Heart right ventricle (tissue), 16 donors: ENCODE measurements at regions not wholly inside any gene's neighbourhood (a gene's known extent, or its start where the extent isn't known, plus 50 kb on each side); places are given as distances from the start of the nearest gene placed in this dataset.

ENCODE experiments used
- ATAC-seq, 8 donors: fragments of 200-7000 bp; cut with Tn5 transposase; one replicate each; pipeline ENCODE4 v1.9.1; 2020; ENCODE audit warnings: mild to moderate bottlenecking in 8 of 8, moderate library complexity in 8 of 8, moderate number of reproducible peaks in 1 of 8
- DNase-seq, 2 donors: peaks; one replicate each; pipeline ENCODE4 v3.0.0-alpha.2; 2020
- H3K27ac ChIP-seq, 10 donors: fragments of 200-600 bp; sonication (generic) in 2 of 10; one replicate each; pipeline versions ENCODE4 v1.5.0 to v1.8.0; 2020 to 2022; ENCODE audit warnings: mild to moderate bottlenecking in 3 of 10
- H3K27me3 ChIP-seq, 7 donors: fragments of 200-600 bp; one replicate each; pipeline ENCODE4 v1.8.0; 2021 to 2022; ENCODE audit warnings: mild to moderate bottlenecking in 2 of 7
- H3K36me3 ChIP-seq, 9 donors: fragments of 200-600 bp; sonication (generic) in 1 of 9; one replicate each; pipeline versions ENCODE4 v1.5.0 to v1.8.0; 2020 to 2022; ENCODE audit warnings: mild to moderate bottlenecking in 2 of 9
- H3K4me1 ChIP-seq, 9 donors: fragments of 200-600 bp; sonication (generic) in 1 of 9; one replicate each; pipeline versions ENCODE4 v1.5.0 to v1.8.0; 2020 to 2022; ENCODE audit warnings: mild to moderate bottlenecking in 4 of 9
- H3K4me3 ChIP-seq, 10 donors: fragments of 200-600 bp; sonication (generic) in 2 of 10; one replicate each; pipeline versions ENCODE4 v1.5.0 to v1.8.0; 2020 to 2022; ENCODE audit warnings: mild to moderate bottlenecking in 7 of 10, moderate library complexity in 2 of 10
- H3K9me3 ChIP-seq, 11 donors: fragments of 200-600 bp in 10 of 11; sonication (generic) in 2 of 11; one replicate each; pipeline versions ENCODE4 v1.5.0 to v1.8.0; 2013 to 2022; ENCODE audit warnings: mild to moderate bottlenecking in 2 of 11, control low read depth in 1 of 11, moderate library complexity in 1 of 11
- CTCF ChIP-seq, 9 donors: fragments of 200-600 bp; sonication (generic) in 2 of 9; IDR thresholded peaks; one replicate each; pipeline versions ENCODE4 v1.5.0 to v1.8.0; 2021 to 2022; ENCODE audit warnings: antibody characterized with exemption in 9 of 9, mild to moderate bottlenecking in 5 of 9, moderate library complexity in 1 of 9
- WGBS, 2 donors: extraction: QIAGEN DNeasy Blood & Tissue Kit; methylation state at CpG; one replicate each; pipeline ENCODE4 v1.1.7; 2013; ENCODE audit warnings: inconsistent platforms in 1 of 2; 5-methylcytosine and 5-hydroxymethylcytosine counted together
- intact Hi-C, 10 donors: fragments of 100-400 bp; cut with DNase I; formaldehyde crosslinking; loops; one replicate each; pipeline versions ENCODE4 v1.11.1 to v1.14.2; 2022
- donor health status: Arrhythmogenic right ventricular cardiomyopathy.
- donor health status: ischemic (EF 13 %, LVEDD 7.1; RV severe dilation, severe dysfunction).
- donor health status: healthy with polysubstance abuse.
- donor health status: DM: no; HTN: yes; CAD: no.
- donor health status: DM: no; HTN: no; CAD: no.
- donor health status: ischemic (EF 25% LVEDD 6.9; RV normal size, moderate dysfunction).
- donor health status: ischemic (EF 25% LVEDD 5.7; RV mildly dilated, moderate dysfunction).
- donor health status: healthy.
- donor health status: DM: yes; HTN: yes; CAD: no.
- donor health status: Ischemic cardiomyopathy.
- donor health status: ischemic (EF 35%, LVEDD 5.7; RV mildly dilated, moderate dysfunction).
- donor health status: nonischemic (EF 11% LVEDD 7.7; RV severe dilation, severe dysfunction).
- donor health status: DM: yes; HTN: yes; CAD: no.
- donor health status: PGD.
- donor health status: ischemic (EF 29% LVEDD 5.4; RV normal size, mild dysfunction).
- donor health status: nonischemic (EF 23%, LVEDD 6.1; RV moderate dilation, normal function).

DNA sequence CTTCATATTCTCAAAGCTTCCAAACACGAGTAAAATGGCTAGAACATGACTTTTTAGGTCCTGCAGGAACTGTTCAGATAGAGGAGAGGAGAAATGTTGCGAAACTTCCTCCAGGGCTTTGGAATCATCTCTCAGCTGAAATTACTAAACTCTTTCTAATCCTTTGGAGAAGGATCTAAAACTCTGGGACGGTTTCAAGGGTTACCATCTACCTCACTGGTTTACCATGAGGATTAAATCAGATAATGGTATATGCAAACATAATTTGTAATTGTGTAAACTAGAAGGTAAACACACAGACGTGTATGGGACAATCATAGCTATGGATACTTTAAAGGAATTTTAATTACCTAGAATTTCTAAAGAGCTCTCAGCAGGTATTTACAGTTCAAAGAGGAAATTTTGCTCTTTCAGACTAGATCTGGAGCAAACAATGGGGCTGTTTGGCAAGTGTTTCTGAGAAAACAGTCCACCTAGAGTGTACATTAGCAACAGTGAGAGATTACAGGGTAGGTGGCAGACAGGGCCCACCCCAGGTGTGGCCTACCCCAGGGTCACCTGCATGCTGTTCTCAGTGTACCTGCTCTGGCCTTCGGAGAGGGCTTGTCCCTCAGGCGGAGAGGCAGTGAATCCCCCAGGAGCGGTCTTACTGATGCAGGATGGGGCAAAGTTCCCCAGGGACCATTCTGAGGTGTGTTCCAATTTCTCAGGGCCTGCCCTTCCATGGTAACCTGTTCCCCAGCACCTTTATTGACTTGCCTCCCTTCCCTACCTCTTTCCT is 124.7 kb upstream of the MAX start:
- peaks cover 0 to 61% (median 17%) of the 10 kb centered on the region in 9 donors for H3K4me1 ChIP-seq
- intact Hi-C loops: loop anchor here in 4 of 10 donors (5.0 to 10.0 kb wide), 4 partner anchors 128 to 598 kb away; partner anchors contain the start of gene FUT8 (in 3 of the 4)

GRCh38 chr14:65228436-65228835 is 126.1 kb upstream of the MAX start:
- Histone ChIP-seq H3K4me3 (no peak overlapping the region), H3K27ac (peak overlapping the region in 2 of 10 donors; percentile 91 to 95), H3K27me3 (no peaks in the 10 kb centered on the region), H3K4me1 (peaks cover 0 to 54% (median 12%) of the 10 kb centered on the region in 9 donors), H3K36me3 (no peaks in the 10 kb centered on the region), H3K9me3 (no peaks in the 10 kb centered on the region)
- 86 to 88% methylated on average over 2 of the region's 2 CpGs for WGBS, 2 donors
- no peak for TF ChIP-seq CTCF (IDR thresholded peaks at IDR 0.05)
- intact Hi-C loops: loop anchor here in 4 of 10 donors (5.0 to 10.0 kb wide), 4 partner anchors 126 to 596 kb away; partner anchors contain the start of gene FUT8 (in 3 of the 4)
- ATAC-seq (no peak), DNase-seq (no peak)

More for the DNA sequence above, 124.7 kb upstream of the MAX start:
- ATAC-seq (no peak), DNase-seq (no peak)
- no peaks in the 10 kb centered on the region for H3K27me3 ChIP-seq
- H3K27ac ChIP-seq: no peak overlapping the region
- no peaks in the 10 kb centered on the region for H3K36me3 ChIP-seq
- no peak overlapping the region for H3K4me3 ChIP-seq
- H3K9me3 ChIP-seq: no peaks in the 10 kb centered on the region
- no peak for TF ChIP-seq CTCF (IDR thresholded peaks at IDR 0.05)
- WGBS, 2 donors: 76 to 88% methylated on average over 7 of the region's 7 CpGs

DNA sequence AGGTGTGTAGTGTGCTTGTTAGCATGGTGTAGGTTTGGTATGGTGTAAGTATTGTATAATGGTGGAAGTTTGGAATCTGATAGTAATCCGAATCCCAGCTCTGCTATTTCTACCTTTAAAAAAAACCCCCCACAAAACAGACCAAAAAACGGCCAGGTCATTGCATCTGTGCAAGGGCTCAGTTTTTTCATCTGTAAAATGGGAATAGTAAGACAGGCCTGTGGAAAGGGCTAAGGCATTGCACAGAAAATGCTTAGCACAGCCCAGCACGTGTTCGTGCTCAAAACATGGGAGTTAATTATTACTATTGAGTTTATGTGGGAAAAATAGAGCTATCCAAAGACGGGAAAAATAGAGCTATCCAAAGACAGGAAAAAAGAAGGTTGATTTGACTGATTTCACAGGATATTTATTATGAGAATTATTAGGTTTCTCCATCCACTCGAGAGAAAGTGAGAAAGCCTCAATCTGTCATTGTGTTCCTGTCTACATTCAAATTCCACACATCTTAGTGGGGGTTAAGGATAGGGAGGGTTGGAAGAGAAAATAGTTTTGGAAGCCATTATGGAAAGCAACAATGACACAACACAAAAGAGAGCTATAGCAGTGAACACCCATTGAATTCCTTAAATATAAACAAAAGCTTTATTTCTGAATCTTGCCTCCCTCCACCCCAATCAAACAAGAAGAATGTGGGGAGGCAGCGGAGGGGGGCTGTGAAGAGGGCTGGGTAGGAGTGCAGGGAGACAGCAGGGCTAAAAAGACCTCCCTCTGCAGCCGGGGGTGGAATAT is 126.8 kb upstream of the MAX start:
- WGBS, 2 donors: 79 to 80% methylated on average over 8 of the region's 8 CpGs
- no peak for TF ChIP-seq CTCF (IDR thresholded peaks at IDR 0.05)
- intact Hi-C loops: loop anchor here in 4 of 10 donors (5.0 to 10.0 kb wide), 4 partner anchors 126 to 596 kb away; partner anchors contain the start of gene FUT8 (in 3 of the 4)
- peak overlapping the region; percentile 51 to 95 (median 86) for H3K27ac ChIP-seq
- H3K9me3 ChIP-seq: no peaks in the 10 kb centered on the region
- H3K36me3 ChIP-seq: no peaks in the 10 kb centered on the region
- DNase-seq: no peak
- no peaks in the 10 kb centered on the region for H3K27me3 ChIP-seq
- peaks cover 0 to 54% (median 12%) of the 10 kb centered on the region in 9 donors for H3K4me1 ChIP-seq
- H3K4me3 ChIP-seq: peak overlapping the region in 9 of 10 donors; percentile 11 to 52 (median 45)
- ATAC-seq: no peak
